IPS-NIHi11 (cell line): ENCODE measurements at regions not wholly inside any gene's neighbourhood (a gene's known extent, or its start where the extent isn't known, plus 50 kb on each side); places are given as distances from the start of the nearest gene placed in this dataset.
"Not testable (repeated sequence)": the region's sequence is repeated elsewhere in the genome, so short reads cannot be mapped to it uniquely, and the experiment has no call there.

ENCODE experiments used
- DNase-seq: peaks from one replicate; pipeline ENCODE4 v3.0.0; 2012; ENCODE audit warnings: mixed read lengths, low spot score

- DNase-seq, result no peak
These were observed 51.2 kb upstream of the CARD11 start for GRCh38 chr7:3094701-3095445.

DNA sequence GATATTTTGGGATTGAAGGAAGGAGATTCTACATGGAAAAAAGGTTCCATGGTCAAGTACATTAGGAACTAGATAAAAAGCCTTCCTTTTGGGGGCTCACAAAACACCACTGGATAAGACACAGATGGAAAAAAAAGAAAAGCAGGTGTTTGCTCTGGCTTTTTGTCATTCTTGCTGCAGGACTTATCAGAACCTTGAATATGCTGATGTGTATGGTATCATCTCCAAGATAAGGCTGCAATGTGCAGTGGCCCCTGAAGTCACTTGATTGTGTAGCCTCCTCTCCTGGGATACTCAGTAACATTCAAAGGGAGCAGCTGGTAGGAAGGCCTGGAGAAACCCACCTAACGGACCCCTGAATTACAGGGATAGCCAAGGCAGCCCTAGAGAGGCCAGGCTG is 54.1 kb upstream of the CARD11 start:
- DNase-seq, result no peak

GRCh38 chr7:3102159-3102558 is 58.5 kb upstream of the CARD11 start:
- DNase-seq, result no peak

GRCh38 chr7:3103614-3104398 is 60.1 kb upstream of the CARD11 start:
- no peak for DNase-seq

DNA sequence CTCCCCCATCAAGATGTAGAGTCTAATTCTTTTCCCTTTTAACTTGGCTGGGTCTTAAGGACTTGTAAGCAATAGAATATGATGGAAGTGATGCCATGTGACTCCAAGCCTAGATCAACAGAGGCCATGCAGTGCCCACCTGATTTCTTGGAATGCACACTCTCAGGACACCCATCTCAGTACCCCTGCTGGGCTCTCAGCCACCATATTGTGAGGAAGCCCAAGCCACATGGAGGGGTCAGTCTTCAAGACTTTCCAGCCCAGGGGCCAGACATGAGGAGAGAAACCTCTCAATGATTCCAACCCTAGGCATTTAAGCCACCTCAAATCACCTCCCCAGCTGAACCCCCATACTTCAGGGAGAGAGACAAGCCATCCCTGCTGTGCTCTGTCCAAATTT is 62.2 kb upstream of the CARD11 start:
- DNase-seq, result no peak

DNA sequence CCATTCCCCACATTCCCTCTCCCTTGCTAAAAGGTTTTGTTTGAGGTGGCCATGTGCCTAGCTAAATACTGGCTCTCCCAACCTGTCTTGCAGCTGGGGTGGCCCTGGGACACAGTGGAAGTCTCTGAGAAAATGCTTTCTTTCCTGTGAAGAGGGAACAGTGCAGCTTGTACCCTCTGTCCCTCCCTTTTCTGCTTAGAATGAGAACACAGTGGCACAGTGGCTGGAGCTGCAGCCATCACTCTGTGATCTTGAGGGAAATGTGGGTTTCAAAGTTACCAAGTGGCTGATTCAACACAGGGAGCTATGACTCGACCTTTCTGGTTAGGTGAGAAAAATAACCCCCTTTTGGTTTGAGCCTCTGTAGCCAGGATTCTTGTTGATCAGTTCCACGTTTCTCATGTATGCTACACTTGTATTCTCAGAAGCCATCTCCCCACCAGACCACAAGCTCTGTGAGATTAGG is 62.7 kb upstream of the CARD11 start:
- DNase-seq, result no peak

GRCh38 chr7:3107228-3107763 is 63.6 kb upstream of the CARD11 start:
- no peak for DNase-seq

GRCh38 chr7:3107889-3108570 is 64.4 kb upstream of the CARD11 start:
- no peak for DNase-seq

DNA sequence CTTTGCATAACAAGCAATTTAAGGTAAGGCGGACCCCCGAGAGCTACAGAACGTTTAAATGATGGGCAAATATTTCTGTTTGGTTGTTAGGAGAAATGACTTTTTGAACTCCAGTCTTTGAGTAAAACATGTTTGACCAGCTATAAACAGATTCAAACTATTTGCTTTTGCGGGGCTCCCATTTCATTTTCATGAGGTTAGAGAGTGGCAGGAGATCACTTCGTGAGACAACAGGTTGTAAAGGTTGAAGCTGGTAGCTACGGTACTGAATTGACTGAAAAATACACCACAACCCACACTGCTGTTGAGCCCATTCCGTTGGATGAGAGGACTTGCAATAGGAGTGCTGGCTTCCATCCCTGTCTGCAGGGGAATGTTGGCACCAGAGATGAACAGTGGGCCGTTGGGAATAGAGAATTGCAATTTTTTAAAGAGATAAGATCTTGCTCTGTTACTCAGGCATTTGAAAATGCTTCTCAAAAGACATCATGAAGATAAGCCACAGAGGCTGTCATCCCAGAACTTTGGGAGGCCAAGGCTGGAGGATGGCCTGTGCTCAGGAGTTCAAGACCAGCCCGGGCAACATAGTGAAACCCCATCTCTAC is 65.7 kb upstream of the CARD11 start:
- no peak for DNase-seq

GRCh38 chr7:3112479-3113134 is 68.9 kb upstream of the CARD11 start:
- DNase-seq, result peak; percentile 64

DNA sequence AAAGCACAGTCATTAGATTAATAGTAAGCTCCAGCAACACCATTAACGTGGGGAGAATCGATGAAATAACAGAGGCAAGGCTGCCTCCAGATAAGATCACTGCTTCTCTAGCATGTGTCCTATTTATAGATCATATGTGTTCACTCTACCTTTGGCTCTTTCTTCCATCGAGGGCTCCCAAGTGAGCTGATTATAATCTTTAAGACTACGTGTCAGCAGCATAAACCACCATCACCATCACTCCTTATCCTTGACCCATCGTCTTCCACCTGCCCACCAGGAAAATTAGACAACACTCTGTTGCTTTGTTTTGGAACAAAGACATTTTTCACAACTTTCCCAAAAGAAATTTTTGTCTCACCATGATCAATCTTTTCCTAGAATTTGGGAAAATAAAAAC is 71.2 kb upstream of the CARD11 start:
- DNase-seq, result no peak

GRCh38 chr7:3117081-3117480 is 73.4 kb upstream of the CARD11 start:
- no peak for DNase-seq

GRCh38 chr7:3117488-3118231 is 74.0 kb upstream of the CARD11 start:
- no peak for DNase-seq

GRCh38 chr7:3119352-3119927 is 75.8 kb upstream of the CARD11 start:
- DNase-seq, result not testable (repeated sequence)

DNA sequence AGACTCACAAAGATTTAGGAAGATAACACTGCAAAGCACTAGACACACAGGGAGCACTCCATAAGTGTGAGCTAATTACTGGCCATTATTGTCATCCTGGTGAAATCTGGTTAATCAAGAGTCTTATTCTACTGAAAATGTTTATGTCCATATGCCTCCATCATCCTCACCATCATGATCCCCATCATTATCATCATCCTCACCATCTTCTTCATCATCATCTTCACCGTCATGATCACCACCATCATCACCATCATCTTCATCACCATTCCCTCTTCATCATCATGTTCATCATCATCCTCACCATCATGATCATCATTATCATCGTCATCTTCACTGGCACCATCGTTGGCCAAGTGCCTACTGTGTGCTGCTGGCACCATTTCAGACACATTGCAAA is 76.3 kb upstream of the CARD11 start:
- DNase-seq, result no peak

DNA sequence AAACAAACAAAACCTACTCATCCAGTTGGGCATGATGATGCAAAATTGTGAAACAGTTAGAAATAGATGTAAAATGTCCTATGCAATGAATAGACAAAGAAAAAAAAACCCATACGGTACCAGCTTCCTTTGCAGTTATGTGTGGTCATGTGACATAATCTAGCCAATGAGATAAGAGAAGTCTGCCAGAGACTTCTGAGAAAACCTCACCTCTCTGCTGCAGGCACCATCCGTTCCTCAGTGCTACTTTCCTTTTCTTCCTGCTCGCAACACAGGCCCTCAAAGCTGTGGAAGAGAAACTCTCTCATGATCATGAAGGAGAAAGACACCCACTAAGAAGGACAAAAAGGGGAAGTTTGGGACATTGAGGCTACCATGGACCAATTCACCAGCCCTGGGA is 76.8 kb upstream of the CARD11 start:
- DNase-seq, result no peak

DNA sequence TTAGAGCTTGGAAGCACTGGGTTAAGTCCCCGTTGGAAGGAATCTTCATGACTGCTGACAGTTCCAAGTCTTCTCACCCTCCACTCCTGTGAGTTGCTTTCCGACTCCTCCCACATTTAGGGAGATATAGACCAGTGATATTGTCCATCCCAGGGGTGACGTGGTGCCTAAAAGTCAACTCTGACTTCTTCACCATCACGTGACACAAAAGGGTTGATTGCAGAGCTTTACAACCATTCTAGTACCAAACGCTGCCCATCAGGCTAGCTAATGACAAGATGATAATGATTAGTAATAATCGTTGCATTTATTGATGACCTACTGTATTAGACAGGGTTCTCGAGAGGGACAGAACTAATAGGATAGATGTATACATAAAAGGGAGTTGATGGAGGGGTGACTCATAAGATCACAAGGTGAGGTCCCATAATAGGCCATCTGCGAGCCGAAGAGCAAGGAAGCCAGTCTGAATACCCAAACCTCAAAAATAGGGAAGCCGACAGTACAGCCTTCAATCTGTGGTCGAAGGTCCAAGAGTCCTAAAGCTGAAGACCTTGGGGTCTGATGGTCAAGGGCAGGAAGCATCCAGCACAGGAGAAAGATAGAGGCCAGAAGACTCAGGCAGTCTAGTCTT is 85.3 kb upstream of the CARD11 start:
- no peak for DNase-seq

DNA sequence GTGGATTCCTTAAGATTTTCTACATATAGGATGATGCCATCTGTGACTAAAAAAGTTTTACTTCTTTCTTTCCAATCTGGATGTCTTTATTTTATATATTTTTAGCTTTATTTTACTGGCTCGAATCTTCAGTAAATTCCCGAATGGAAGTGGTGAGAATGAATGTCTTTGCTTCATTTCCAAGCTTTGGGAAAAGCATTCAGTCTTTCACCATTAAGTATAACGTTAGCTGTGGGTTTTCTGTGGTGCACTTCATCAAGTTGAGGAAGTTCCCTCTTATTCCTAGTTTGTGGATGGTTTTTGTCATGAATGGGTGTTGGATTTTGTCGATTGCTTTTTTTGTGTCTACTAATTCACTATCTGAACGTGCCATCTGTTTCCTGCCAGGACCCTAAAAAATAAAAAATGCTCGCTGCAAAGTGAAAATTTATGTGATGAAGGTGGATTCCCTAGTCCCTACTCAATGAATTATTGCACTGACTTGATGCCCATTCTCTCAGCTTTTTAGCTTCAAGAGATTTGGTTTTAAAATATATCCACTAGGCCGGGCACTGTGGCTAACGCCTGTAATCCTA is 90.2 kb upstream of the CARD11 start:
- no peak for DNase-seq

DNA sequence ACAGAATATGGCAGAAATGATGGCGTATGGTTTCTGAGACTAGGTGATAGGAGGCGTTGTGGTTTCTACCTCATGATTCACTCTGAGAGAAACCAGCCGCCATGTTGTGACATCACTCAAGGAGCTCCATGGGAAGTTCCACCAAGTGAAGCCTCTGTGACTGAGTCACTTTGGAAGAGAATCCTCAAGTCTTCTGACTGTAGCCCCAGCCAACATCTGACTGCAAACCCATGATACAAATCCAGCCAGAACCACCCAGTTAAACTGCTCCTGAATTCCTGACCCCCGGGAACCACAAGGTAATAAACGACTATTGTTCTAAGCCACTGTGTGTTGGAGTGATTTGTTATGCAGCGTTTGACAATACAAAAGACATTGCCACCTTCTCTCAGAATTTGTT is 91.1 kb upstream of the CARD11 start:
- no peak for DNase-seq

DNA sequence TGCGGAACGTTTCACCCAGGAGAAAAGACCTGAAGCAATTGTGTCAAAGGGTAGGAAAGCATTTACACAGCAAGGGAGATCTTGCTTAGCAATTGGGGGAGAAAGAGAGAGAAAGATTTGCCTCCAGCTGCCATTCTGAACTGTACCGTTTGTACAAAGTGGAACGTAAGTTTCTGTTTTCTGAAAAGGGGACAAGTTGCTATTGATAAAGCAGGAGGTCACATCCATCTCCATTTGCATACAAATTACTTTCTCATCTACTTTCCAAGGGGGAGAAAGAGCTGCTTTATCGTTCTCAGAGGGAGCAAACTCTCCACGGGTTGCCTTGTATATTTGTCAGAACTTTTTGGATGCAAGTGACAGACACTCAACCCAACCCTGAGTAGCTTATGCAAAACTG is 92.0 kb upstream of the CARD11 start:
- DNase-seq, result no peak
